OCI-M2 (cell line): ENCODE measurements at regions not wholly inside any gene's neighbourhood (a gene's known extent, or its start where the extent isn't known, plus 50 kb on each side); places are given as distances from the start of the nearest gene placed in this dataset.

Experiments used
- DNase-seq: peaks from one replicate; lab custom pipeline; 2025; ENCODE audit not compliant: unreplicated experiment; lab: John Stamatoyannopoulos, UW

DNA sequence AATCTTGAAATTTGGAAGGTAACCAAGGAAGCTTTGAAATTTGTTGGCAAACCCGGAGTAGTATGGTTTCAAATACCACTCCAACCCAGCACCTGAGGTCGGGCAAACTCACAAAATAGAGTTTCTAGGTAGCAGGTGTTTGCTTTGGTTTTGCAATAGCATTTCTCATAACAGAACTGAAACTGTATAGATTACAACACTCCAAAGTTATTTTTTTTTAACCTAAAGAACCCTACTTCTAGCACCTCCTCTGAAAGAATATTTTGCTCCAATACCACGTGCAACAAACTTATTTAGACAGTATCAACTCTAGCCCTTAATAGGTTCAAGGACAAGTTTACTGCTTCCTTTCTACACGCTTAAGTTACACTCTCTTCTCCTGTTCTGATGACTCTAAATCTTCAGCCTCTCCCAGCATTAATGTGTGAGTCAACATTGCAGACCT, 178.5 kb upstream of the FMN2 start:
- DNase-seq, result no peak

GRCh38 chr1:239914751-239915231, 176.9 kb upstream of the FMN2 start:
- no peak for DNase-seq

DNA sequence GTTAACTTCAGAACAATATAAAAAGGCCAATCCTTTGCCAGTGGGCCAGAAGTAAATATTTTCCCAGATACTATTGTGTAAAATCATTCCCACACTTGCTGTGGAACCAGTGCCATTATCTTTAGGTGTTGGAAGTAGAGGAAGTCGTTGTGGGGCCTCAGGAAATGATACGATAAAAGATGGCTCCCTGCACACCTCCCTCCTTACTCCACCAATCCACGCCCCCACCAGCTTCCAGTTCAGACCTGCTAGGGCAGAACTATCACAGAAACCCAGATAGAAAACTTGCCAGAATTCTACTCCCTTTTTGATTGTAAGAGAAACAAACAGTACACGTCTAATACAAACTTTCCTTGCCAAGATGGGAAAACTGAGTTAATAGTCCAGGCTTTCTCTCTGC, 173.0 kb upstream of the FMN2 start:
- no peak for DNase-seq

DNA sequence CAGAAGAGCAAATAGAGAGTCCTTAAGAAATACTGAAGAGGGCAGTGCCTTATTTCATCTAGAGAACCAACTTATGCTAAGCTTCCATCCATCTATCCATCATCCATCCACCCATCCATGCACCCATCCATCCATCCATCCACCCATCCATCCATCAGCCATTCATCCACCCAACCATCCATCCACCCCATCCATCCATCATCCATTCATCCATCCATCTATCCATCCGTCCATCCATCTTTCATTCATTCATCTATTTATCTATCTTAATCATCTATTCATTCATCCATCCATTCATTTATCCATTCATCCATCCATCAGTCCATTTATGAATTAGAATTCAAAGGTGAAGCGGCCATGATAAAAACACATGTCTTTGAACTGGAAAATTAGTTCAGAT, 171.5 kb upstream of the FMN2 start:
- DNase-seq, result no peak

GRCh38 chr1:239922778-239923522, 168.7 kb upstream of the FMN2 start:
- no peak for DNase-seq

DNA sequence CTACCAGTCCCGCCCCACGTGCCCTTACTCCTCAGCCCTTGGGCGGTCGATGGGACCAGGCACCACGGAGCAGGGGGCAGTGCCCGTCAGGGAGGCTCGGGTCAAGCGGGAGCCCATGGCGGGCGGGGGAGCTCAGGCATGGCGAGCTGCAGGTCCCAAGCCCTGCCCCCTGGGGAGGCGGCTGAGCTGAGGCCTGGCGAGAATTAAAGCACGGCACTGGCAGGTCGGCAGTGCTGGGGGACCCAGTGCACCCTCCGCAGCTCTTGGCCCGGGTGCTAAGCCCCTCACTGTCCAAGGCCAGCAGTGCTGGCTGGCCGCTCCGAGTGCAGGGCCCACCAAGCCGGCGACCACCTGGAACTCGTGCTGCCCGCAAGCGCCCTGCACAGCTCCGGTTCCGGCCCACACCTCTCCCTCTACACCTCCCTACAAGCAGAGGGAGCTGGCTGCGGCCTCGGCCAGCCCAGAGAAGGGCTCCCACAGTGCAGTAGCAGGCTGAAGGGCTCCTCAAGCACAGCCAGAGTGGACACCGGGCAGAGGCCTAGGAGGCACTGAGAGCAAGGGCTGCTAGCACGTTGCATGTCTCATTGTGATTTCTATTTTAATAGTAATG, 166.8 kb upstream of the FMN2 start:
- DNase-seq, result no peak

DNA sequence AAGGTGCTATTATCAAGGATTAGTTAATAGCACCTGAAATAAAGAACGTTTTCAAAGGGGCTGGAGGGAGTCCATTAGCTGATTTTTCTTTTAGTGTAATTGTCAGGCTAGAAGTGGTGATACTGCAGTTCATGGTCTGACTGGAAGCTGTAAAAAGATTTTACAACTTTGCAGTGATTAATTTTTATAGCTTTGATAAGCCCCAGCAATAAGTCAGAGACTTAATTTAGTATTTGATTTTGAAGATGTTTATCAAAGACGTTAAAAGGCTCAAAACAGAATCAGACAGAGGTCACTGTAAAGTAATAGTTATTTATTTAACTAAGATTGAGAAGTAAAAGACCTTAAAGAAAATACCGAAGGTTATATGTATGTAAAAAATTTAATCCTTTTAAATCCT, 165.5 kb upstream of the FMN2 start:
- no peak for DNase-seq

- DNase-seq, result no peak
These were observed 162.4 kb upstream of the FMN2 start for GRCh38 chr1:239929317-239929716.

GRCh38 chr1:239930686-239931262, 160.9 kb upstream of the FMN2 start:
- no peak for DNase-seq

DNA sequence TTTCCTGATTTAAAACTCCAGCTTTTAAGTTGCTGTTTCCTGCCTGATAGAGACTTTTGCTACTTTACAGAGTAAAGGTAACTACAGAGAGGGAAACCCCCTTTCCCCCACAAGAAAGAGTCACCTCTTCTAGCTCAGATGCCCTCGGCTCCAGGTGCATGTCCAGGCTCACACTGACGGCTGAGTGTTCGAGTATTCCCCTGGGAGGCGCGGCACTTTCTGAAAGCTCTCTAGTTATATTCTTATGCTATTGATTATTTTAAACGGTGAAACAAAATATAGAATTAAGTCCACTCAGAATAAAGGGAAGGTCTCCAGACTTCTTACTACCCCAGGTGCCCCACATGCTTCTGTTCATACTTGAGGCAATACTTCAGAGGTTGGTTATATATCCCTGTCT, 160.3 kb upstream of the FMN2 start:
- DNase-seq, result no peak

DNA sequence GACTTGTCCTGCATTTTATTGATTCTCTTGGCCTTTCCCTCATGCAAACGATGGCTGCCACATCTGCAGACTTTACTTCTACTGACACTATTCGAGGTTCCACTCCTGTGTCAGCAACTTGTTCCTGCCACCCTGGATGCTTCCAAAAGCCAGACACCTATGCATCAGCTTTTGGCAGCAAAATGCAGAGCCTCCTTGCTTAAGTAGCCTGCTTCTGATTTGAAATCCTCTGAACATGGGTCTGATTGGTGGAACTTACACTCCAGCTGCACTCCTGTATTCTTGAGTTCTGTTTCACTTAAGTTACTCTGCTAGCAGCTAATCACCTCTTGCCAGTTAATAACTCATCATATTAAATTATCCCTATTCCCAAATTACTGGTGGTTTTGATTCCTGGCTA, 152.1 kb upstream of the FMN2 start:
- DNase-seq, result no peak

DNA sequence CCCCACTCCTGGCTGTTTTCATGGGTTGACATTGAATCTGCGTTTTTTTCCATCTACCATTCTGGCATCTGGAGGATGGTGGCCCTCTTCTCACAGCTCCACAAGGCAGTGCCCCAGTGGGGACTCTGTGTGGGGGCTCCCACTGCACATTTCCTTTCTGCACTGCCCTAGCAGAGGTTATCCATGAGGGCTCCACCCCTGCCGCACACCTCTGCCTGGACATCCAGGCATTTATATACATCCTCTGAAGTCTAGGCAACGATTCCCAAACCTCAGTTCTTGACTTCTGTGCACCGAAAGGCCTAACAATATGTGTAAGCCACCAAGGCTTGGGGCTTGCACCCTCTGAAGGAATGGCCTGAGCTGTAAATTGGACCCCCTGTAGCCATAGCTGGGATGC, 147.9 kb upstream of the FMN2 start:
- DNase-seq, result no peak

GRCh38 chr1:239944666-239945065, 147.0 kb upstream of the FMN2 start:
- DNase-seq, result no peak

- DNase-seq, result no peak
These were observed 143.9 kb upstream of the FMN2 start for GRCh38 chr1:239947801-239948200.

DNA sequence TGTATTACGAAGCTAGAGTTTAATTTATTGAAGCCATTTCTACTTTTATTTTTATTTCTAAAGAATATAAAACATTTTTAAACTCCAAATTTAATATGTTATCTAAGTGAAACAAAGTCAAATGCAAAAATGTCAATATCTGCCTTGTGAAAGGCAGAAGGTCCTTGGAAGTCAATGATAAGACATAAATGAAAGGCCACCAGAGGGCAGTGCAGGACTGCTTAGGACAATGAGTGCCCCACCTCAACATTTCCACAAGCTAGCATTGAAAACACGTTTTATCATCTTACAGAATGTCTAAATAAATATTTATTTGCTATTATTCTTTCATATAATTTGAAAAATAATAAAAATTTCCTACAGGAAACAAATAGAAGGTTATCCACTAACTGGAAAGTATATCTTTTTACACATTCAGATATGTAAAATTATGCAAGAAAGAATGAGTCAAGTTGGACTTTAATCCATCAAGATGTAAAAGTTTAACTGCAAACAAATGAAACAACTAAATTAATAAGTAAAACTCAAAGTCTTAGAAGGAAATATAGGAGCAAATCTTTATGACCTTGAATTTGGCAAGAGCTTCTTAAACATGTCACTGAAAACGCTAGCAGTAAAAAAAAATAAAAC, 140.1 kb upstream of the FMN2 start:
- DNase-seq, result no peak

DNA sequence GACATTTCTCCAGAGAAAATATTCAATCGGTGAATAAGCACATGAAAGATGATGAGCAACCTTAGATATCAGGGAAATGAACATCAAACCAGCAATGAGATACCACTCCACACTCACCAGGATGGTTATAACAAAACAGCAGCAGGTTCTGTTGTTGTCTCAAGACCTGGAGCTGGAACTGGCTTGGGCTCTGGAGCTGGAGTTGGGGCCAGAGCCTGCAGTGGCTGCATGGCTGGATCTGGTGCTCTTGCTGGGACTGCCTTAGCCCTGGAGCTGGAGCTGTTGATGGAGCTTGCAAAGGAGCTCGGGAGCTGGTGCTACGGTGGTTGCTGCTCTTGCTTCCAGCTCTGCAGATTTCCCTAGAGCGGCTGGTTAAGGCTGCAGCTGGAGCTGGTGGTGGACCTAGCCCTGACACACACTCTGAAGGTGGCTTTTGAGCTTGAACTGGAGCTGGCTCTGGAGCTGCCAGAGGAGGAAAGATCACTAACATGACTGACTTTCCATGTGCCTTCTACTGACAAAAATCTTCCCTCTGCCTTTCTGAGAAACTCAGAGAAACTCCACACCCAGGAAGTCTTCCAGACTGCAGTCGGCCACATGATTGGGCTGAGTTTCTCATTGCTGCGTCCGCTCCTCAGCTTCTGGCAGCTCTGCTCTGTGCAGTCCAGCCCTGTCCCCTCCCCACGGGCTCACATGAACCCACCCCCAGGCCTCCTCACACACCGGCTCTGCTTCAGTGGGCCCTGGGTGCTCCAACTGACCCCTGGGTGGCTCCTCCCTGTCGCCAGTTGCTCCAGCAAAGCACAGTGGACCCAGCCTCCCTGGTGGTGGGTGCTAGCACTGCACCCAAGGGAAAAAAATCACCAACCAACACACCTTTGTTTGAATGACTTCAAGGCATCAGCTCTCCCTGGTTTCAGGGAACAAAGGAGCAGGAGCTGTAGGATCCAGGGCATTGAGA, 139.1 kb upstream of the FMN2 start:
- no peak for DNase-seq

DNA sequence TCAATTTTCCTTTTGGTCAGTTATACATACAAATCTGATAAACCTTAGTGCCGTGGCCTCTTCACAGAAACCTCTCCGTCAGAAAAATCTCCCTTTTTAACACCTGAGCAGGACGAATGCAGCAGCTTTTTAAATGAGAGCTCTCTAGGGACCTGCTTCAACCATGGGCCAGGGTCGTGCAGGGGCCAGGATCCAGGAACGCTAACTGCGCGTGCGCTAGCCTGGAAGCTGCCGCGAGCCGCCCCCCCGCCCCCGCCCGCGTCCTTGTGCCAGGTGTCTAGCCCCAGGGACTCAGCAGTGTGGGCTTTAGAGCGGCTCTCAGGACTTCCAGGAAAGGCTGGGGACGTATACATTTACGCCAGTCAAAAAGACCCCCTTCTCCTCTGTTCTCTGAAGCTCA, 136.8 kb upstream of the FMN2 start:
- DNase-seq, result no peak

- no peak for DNase-seq
These were observed 136.3 kb upstream of the FMN2 start for GRCh38 chr1:239955431-239955830.

- DNase-seq, result no peak
These were observed 135.4 kb upstream of the FMN2 start for GRCh38 chr1:239956263-239956662.

DNA sequence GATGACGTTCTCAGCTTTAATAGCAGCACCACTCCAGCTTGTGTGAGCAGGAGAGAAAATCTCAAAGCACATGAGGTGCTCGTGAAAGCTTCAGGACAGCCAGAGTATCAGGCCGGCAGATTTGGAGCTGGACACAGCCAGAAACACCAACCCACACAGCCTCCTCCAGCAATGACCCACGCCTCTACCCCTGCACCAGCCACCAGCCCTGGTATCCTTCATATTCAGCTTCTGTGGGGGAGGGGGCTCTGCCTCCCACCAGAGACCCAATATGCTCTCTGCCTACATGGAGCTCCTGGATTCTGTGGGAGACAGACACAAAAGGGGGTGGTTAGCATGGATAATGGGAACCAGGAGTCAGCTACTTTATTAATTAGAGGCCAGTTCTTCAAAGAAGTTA, 133.6 kb upstream of the FMN2 start:
- DNase-seq, result no peak

- DNase-seq, result no peak
These were observed 131.3 kb upstream of the FMN2 start for GRCh38 chr1:239960366-239960765.
